GM12878 (cell line): ENCODE measurements at regions not wholly inside any gene's neighbourhood (a gene's known extent, or its start where the extent isn't known, plus 50 kb on each side); places are given as distances from the start of the nearest gene placed in this dataset.

Experiments
- ATAC-seq: fragments of 200-7000 bp; cut with Tn5 transposase; 3 replicates; pipeline ENCODE4 v1.9.1; 2020; ENCODE audit warnings: mild to moderate bottlenecking, moderate library complexity
- BruUV-seq: library from RNA; stranded (reverse); fragments of 400-500 nt; replicated peaks from 2 replicates; lab custom pipeline; 2021; lab: Mats Ljungman, UMichigan
- CTCF ChIA-PET: fragments of 300-600 bp; sonication (Branson Sonifier 250); formaldehyde crosslinking; extraction: SDS; loops from one replicate; lab custom pipeline; 2021; ENCODE audit warnings: inconsistent platforms; lab: Yijun Ruan, JAX
- POLR2A ChIA-PET: fragments of 350-600 bp; formaldehyde crosslinking; extraction: SDS; loops from one replicate; lab custom pipeline; 2021; ENCODE audit warnings: inconsistent platforms; lab: Charles Lee
- RAD21 ChIA-PET: fragments of 300-600 bp; sonication (Branson Sonifier 250); formaldehyde crosslinking; loops from one replicate; lab custom pipeline; 2023; ENCODE audit warnings: antibody characterized with exemption; ENCODE audit not compliant: unreplicated experiment; lab: Charles Lee
- SMC1A ChIA-PET: fragments of 300-600 bp; sonication (Branson Sonifier 250); formaldehyde crosslinking; loops from one replicate; lab custom pipeline; 2023; ENCODE audit not compliant: unreplicated experiment, uncharacterized antibody; lab: Charles Lee
- DNase-seq: peaks from one replicate; pipeline ENCODE4 v3.0.0-alpha.2; 2011; ENCODE audit warnings: low read depth, low spot score
- FAIRE-seq: peaks from 3 replicates; lab custom pipeline; 2011; peaks lifted over from hg19 to GRCh38; lab: Jason Lieb, UNC
- H2AFZ ChIP-seq: 2 replicates; pipeline ENCODE4 v1.6.0; 2011; ENCODE audit warnings: low read depth, low read length, control low read depth; ENCODE audit not compliant: control insufficient read depth
- H3K27ac ChIP-seq: 2 replicates; pipeline ENCODE4 v1.5.1; 2011; ENCODE audit warnings: control low read depth; ENCODE audit not compliant: control insufficient read depth, insufficient read depth
- H3K27me3 ChIP-seq, 2 experiments: replicated peaks in 1 of 2; 2 replicates each; pipeline versions ENCODE4 v1.6.0 to v1.6.1; 2011; ENCODE audit warnings: low read length in 1 of 2; ENCODE audit not compliant: control insufficient read depth in 2 of 2, insufficient read depth in 2 of 2
- H3K36me3 ChIP-seq, 2 experiments: 2 replicates each; pipeline ENCODE4 v1.5.1; 2011; ENCODE audit warnings: low read length in 1 of 2; ENCODE audit not compliant: control insufficient read depth in 2 of 2, insufficient read depth in 2 of 2
- H3K4me1 ChIP-seq: 2 replicates; pipeline ENCODE4 v1.6.1; 2011; ENCODE audit warnings: mild to moderate bottlenecking, low read length, moderate library complexity, mixed read lengths; ENCODE audit not compliant: control insufficient read depth, insufficient read depth
- H3K4me2 ChIP-seq: 2 replicates; pipeline ENCODE4 v1.6.0; 2011; ENCODE audit warnings: control low read depth; ENCODE audit not compliant: control insufficient read depth, insufficient read depth
- H3K4me3 ChIP-seq: fragments of 200-600 bp; sonication (generic); 2 replicates; pipeline ENCODE4 v1.5.1; 2016
- H3K79me2 ChIP-seq: 2 replicates; pipeline ENCODE4 v1.6.0; 2011; ENCODE audit warnings: low read length; ENCODE audit not compliant: control insufficient read depth, insufficient read depth
- H3K9ac ChIP-seq: 2 replicates; pipeline ENCODE4 v1.8.0; 2011; ENCODE audit warnings: low read length, control low read depth, mixed read lengths; ENCODE audit not compliant: control insufficient read depth, insufficient read depth
- H3K9me3 ChIP-seq: replicated peaks from 3 replicates; pipeline ENCODE4 v1.5.1; 2011; ENCODE audit warnings: mild to moderate bottlenecking, low read length; ENCODE audit not compliant: control insufficient read depth, insufficient read depth
- H4K20me1 ChIP-seq: 2 replicates; pipeline ENCODE4 v1.6.0; 2011; ENCODE audit not compliant: control insufficient read depth, insufficient read depth
- ELK1 ChIP-seq: IDR thresholded peaks from 2 replicates; pipeline ENCODE4 v1.6.1; 2012; ENCODE audit warnings: low read depth, low read length, improper control_type of control experiment
- NR2F1 ChIP-seq: fragments of 450-650 bp; conservative IDR thresholded peaks from 2 replicates; pipeline ENCODE4 v1.6.1; 2017; ENCODE audit warnings: mild to moderate bottlenecking
- ZBTB40 ChIP-seq: fragments of 450-650 bp; IDR thresholded peaks from 2 replicates; pipeline ENCODE4 v1.6.1; 2016; ENCODE audit warnings: mild to moderate bottlenecking, moderate library complexity, borderline replicate concordance
- ZNF592 ChIP-seq: fragments of 450-650 bp; IDR thresholded peaks from 2 replicates; pipeline ENCODE4 v1.6.1; 2017; ENCODE audit warnings: mild to moderate bottlenecking, moderate library complexity
- ZNF622 ChIP-seq: fragments of 450-650 bp; IDR thresholded peaks from 2 replicates; pipeline ENCODE4 v1.6.1; 2017; ENCODE audit warnings: mild to moderate bottlenecking, inconsistent platforms
- in situ Hi-C: fragments of 300-500 bp; cut with MboI; formaldehyde crosslinking; loops from 9 replicates; pipeline ENCODE4 v1.14.3; 2018; ENCODE audit warnings: mixed read lengths
- intact Hi-C: fragments of 100-400 bp; cut with micrococcal nuclease; formaldehyde crosslinking; loops from one replicate; pipeline ENCODE4 v1.14.2; 2022; ENCODE audit not compliant: unreplicated experiment
- TF ChIP-seq, protein P1 (sequence below): fragments of 450-650 bp; IDR thresholded peaks from 2 replicates; pipeline ENCODE4 v1.6.1; 2016; ENCODE audit warnings: mild to moderate bottlenecking

DNA sequence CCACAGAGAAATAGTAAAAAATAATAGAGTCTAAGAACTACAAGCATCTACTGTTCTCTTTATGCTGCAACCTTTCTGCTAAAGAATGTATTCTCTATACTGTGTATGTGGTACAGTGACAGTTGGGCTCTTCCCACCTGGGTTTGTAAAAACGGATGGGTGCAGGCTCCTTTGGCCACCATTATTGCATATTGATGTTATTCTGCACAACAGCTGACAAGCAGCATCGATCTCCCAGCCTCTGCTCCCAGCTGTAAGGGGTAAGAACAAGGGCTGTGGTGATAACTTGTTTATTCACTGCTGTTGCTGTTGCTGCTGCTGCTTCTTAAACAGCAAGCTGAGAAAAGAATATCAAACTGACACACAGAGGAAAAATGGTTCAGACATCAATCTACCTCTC lies 56.1 kb downstream of the KCNRG start (continued):
- TF ChIP-seq ELK1 (no peak), ZNF592 (no peak)
- TF ChIP-seq, protein P1, sequence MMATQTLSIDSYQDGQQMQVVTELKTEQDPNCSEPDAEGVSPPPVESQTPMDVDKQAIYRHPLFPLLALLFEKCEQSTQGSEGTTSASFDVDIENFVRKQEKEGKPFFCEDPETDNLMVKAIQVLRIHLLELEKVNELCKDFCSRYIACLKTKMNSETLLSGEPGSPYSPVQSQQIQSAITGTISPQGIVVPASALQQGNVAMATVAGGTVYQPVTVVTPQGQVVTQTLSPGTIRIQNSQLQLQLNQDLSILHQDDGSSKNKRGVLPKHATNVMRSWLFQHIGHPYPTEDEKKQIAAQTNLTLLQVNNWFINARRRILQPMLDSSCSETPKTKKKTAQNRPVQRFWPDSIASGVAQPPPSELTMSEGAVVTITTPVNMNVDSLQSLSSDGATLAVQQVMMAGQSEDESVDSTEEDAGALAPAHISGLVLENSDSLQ, result no peak
- TF ChIP-seq, all 136 proteins: peak for 0

DNA sequence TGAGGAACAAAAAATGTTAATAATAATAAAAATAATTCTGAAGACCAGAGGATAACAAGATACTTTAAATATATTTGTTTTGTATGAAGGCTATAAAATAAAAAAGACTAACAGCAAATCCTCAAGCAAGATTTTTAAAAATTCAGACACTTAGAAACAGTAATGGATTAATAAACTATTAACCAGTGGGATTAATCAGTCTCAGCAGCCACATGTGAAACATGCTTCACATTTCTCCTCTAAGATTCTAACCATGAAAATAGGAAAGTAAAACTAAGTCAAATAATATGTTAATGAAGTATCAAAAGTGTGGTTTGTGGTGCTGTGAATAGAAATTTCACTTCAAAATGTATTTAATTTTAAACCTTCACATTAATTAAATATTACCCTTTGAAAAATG lies 57.4 kb downstream of the KCNRG start:
- ChIA-PET POLR2A (interaction anchor here (2.5 kb wide), 1 partner anchor 9 kb away, joined by 14 read pairs; no protein-coding TSS in a partner anchor), RAD21 (no interaction called here), SMC1A (interaction anchor here (0.5 to 6.7 kb wide), 3 partner anchors 10 to 88 kb away, joined by 3 to 59 read pairs (median 38); partner anchors contain the start of gene TRIM13), CTCF (interaction anchor here (1.0 to 15.3 kb wide), 2 partner anchors 73 to 76 kb away, joined by 3 to 159 read pairs; partner anchors contain the start of gene TRIM13)
- Histone ChIP-seq H3K27me3 (no peaks in the 10 kb centered on the region), H3K79me2 (peaks cover 97% of the 10 kb centered on the region), H3K4me1 (peaks cover 8% of the 10 kb centered on the region; the same call in 1 of the 2 replicates), H4K20me1 (no peaks in the 10 kb centered on the region), H3K9ac (no peak overlapping the region), H3K9me3 (no peaks in the 10 kb centered on the region), H3K4me3 (no peak overlapping the region), H3K27ac (0 out of 2 replicates have a peak overlapping the region, but pooled peaks have one; percentile 0), H3K36me3 (peaks cover 2 to 9% of the 10 kb centered on the region in 2 experiments; a peak in 2 of 4 replicates), H3K4me2 (0 out of 2 replicates have a peak overlapping the region, but pooled peaks have one; percentile 5), H2AFZ (no peak overlapping the region)
- in situ Hi-C loops, result no loop called here
- ATAC-seq (no peak), DNase-seq (no peak), FAIRE-seq (no peak)
- intact Hi-C loops, result no loop called here
- BruUV-seq, result no TSS peak
- TF ChIP-seq ZBTB40, result no peak
- TF ChIP-seq ZNF622, result no peak
- no peak for TF ChIP-seq NR2F1
